Endothelial cell of umbilical vein (primary cell): ENCODE measurements at regions not wholly inside any gene's neighbourhood (a gene's known extent, or its start where the extent isn't known, plus 50 kb on each side); places are given as distances from the start of the nearest gene placed in this dataset.

Experiments used
- BruUV-seq: library from RNA; stranded (reverse); fragments of 400-500 nt; replicated peaks from 2 replicates; lab custom pipeline; 2021; lab: Mats Ljungman, UMichigan
- CTCF ChIA-PET: fragments of 300-600, 350-600 bp; sonication (Branson Sonifier 250); formaldehyde crosslinking; loops from one replicate; lab custom pipeline; 2021; ENCODE audit warnings: antibody characterized with exemption, inconsistent platforms; lab: Charles Lee
- POLR2A ChIA-PET: fragments of 300-600, 350-600 bp; sonication (Branson Sonifier 250); formaldehyde crosslinking; loops from one replicate; lab custom pipeline; 2021; ENCODE audit warnings: antibody characterized with exemption, inconsistent platforms; lab: Charles Lee
- DNase-seq: peaks from one replicate; pipeline ENCODE4 v3.0.0-alpha.2; 2011; ENCODE audit warnings: low read depth, low spot score
- FAIRE-seq: peaks from 2 replicates; lab custom pipeline; 2011; peaks lifted over from hg19 to GRCh38; lab: Jason Lieb, UNC
- H2AFZ ChIP-seq: 2 replicates; pipeline ENCODE4 v1.6.0; 2012; ENCODE audit warnings: low read depth, low read length, control low read depth, inconsistent platforms
- H3K27ac ChIP-seq: 2 replicates; pipeline ENCODE4 v1.5.1; 2011; ENCODE audit warnings: low read depth, mild to moderate bottlenecking, control low read depth, low read length, moderate library complexity; ENCODE audit not compliant: insufficient read depth
- H3K27me3 ChIP-seq, 2 experiments: 2 replicates each; pipeline versions ENCODE4 v1.6.0 to v1.6.1; 2011; ENCODE audit warnings: low read length in 2 of 2, mixed read lengths in 1 of 2; ENCODE audit not compliant: control insufficient read depth in 2 of 2, insufficient read depth in 2 of 2
- H3K36me3 ChIP-seq, 2 experiments: 2 replicates in 1 of 2; 3 replicates in 1 of 2; pipeline ENCODE4 v1.5.1; 2011; ENCODE audit warnings: low read length in 2 of 2, mild to moderate bottlenecking in 1 of 2, moderate library complexity in 1 of 2; ENCODE audit not compliant: control insufficient read depth in 2 of 2, insufficient read depth in 2 of 2; ENCODE audit errors: extremely low read depth in 1 of 2
- H3K4me1 ChIP-seq: 3 replicates; pipeline ENCODE4 v1.5.1; 2011; ENCODE audit warnings: mild to moderate bottlenecking, low read length; ENCODE audit not compliant: control insufficient read depth, insufficient read depth; ENCODE audit errors: extremely low read depth
- H3K4me2 ChIP-seq: 2 replicates; pipeline ENCODE4 v1.6.1; 2011; ENCODE audit warnings: low read length, control low read depth, mixed read lengths; ENCODE audit not compliant: insufficient read depth
- H3K4me3 ChIP-seq, 3 experiments: fragments of 200-600 bp in 1 of 3; sonication (generic), shearing (Covaris generic) in 1 of 3; replicated peaks in 1 of 3; 2 replicates each; pipeline ENCODE4 v1.5.1; 2011 to 2016; ENCODE audit warnings: control low read depth in 3 of 3, low read length in 3 of 3, mild to moderate bottlenecking in 2 of 3, inconsistent platforms in 1 of 3, low read depth in 1 of 3, moderate library complexity in 1 of 3; ENCODE audit not compliant: insufficient read depth in 1 of 3
- H3K79me2 ChIP-seq: 2 replicates; pipeline ENCODE4 v1.6.0; 2012; ENCODE audit warnings: low read length, inconsistent platforms; ENCODE audit not compliant: control insufficient read depth, insufficient read depth
- H3K9ac ChIP-seq: replicated peaks from 2 replicates; pipeline ENCODE3; 2011; ENCODE audit warnings: low read length, control low read depth; ENCODE audit not compliant: insufficient read depth; ENCODE audit errors: extremely low read depth
- H3K9me1 ChIP-seq: replicated peaks from 3 replicates; pipeline ENCODE4 v1.6.0; 2011; ENCODE audit warnings: mild to moderate bottlenecking, low read length; ENCODE audit not compliant: control insufficient read depth, insufficient read depth; ENCODE audit errors: extremely low read depth
- H3K9me3 ChIP-seq: replicated peaks from 2 replicates; pipeline ENCODE4 v1.5.1; 2012; ENCODE audit warnings: low read length, inconsistent platforms; ENCODE audit not compliant: control insufficient read depth, insufficient read depth
- H4K20me1 ChIP-seq: replicated peaks from 2 replicates; pipeline ENCODE3; 2011; ENCODE audit warnings: mild to moderate bottlenecking, low read length; ENCODE audit not compliant: control insufficient read depth, insufficient read depth; ENCODE audit errors: extremely low read depth
- FOS ChIP-seq: IDR thresholded peaks from 2 replicates; pipeline ENCODE4 v1.6.1; 2011; ENCODE audit warnings: mild to moderate bottlenecking, low read length, moderate library complexity, borderline replicate concordance; ENCODE audit not compliant: insufficient read depth
- GATA2 ChIP-seq: IDR thresholded peaks from 2 replicates; pipeline ENCODE4 v1.7.0; 2011; ENCODE audit warnings: low read depth, mild to moderate bottlenecking, moderate library complexity, mixed read lengths, low read length; ENCODE audit not compliant: insufficient read length, insufficient read depth
- MYC ChIP-seq: IDR thresholded peaks from one replicate; pipeline ENCODE4 v1.6.1; 2011; ENCODE audit warnings: mild to moderate bottlenecking, low read depth, low read length
- POLR2A ChIP-seq: IDR thresholded peaks from 2 replicates; pipeline ENCODE4 v1.6.1; 2012; ENCODE audit warnings: low read depth, mild to moderate bottlenecking, control low read depth, low read length
- POLR2AphosphoS5 ChIP-seq: IDR thresholded peaks from 2 replicates; pipeline ENCODE4 v1.6.1; 2012; ENCODE audit warnings: low read depth, mild to moderate bottlenecking, control low read depth, low read length, moderate library complexity; ENCODE audit not compliant: insufficient read depth
- dilution Hi-C: fragments of 300-500 bp; cut with MboI; formaldehyde crosslinking; loops from one replicate; pipeline ENCODE4 v1.15.0; 2019; ENCODE audit warnings: low sequenced_read_pairs; ENCODE audit not compliant: extremely low pct_ligation_motif_present
- intact Hi-C: fragments of 100-400 bp; cut with micrococcal nuclease; formaldehyde crosslinking; loops from one replicate; pipeline ENCODE4 v1.10.0; 2022
- TF ChIP-seq, protein P1 (sequence below): IDR thresholded peaks from 2 replicates; pipeline ENCODE4 v1.6.1; 2011; ENCODE audit not compliant: insufficient read depth, insufficient read length
- TF ChIP-seq, protein P2 (sequence below), 2 donors: IDR thresholded peaks; 1 replicate in 1 of 2; 2 replicates in 1 of 2; pipeline ENCODE4 v1.5.1; 2011; ENCODE audit warnings: low read length in 2 of 2, mild to moderate bottlenecking in 2 of 2, moderate library complexity in 2 of 2, control low read depth in 1 of 2, inconsistent platforms in 1 of 2, low read depth in 1 of 2; ENCODE audit not compliant: insufficient read depth in 1 of 2; ENCODE audit errors: extremely low read depth in 1 of 2

DNA sequence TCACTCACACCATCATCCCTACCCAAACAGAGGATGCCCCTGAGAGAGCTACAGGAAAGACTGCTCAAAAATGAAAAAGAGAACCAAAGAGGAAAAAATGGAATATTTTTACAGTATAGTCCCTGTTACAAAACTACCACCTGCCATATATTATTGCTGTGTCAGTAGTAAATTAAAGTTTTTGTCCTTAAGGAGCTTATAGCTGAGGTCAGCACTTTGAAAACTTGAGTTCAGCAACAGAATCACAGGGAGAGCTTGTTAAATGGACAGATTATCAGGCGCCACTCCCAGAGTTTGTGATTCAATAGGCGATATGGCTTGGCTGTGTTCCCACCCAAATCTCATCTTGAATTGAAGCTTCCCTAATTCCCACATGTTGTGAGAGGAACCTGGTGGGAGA is 71.9 kb upstream of the FAM9A start:
- no peak overlapping the region for H3K4me3 ChIP-seq
- FAIRE-seq = no peak
- DNase-seq = no peak
- H3K79me2 ChIP-seq = no peaks in the 10 kb centered on the region
- no peaks in the 10 kb centered on the region for H3K9me1 ChIP-seq
- H4K20me1 ChIP-seq = no peaks in the 10 kb centered on the region
- no peak overlapping the region for H3K27ac ChIP-seq
- TF ChIP-seq GATA2 (no peak), POLR2A (no peak), MYC (no peak), POLR2AphosphoS5 (no peak)
- TF ChIP-seq, protein P1, sequence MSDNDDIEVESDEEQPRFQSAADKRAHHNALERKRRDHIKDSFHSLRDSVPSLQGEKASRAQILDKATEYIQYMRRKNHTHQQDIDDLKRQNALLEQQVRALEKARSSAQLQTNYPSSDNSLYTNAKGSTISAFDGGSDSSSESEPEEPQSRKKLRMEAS = no peak
- TF ChIP-seq, protein P2, sequence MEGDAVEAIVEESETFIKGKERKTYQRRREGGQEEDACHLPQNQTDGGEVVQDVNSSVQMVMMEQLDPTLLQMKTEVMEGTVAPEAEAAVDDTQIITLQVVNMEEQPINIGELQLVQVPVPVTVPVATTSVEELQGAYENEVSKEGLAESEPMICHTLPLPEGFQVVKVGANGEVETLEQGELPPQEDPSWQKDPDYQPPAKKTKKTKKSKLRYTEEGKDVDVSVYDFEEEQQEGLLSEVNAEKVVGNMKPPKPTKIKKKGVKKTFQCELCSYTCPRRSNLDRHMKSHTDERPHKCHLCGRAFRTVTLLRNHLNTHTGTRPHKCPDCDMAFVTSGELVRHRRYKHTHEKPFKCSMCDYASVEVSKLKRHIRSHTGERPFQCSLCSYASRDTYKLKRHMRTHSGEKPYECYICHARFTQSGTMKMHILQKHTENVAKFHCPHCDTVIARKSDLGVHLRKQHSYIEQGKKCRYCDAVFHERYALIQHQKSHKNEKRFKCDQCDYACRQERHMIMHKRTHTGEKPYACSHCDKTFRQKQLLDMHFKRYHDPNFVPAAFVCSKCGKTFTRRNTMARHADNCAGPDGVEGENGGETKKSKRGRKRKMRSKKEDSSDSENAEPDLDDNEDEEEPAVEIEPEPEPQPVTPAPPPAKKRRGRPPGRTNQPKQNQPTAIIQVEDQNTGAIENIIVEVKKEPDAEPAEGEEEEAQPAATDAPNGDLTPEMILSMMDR (IDR thresholded peaks at IDR 0.05; ENCODE audit: extremely low read depth in 1 of 2, insufficient read depth in 1 of 2, low read depth in 1 of 2, low read length in 2 of 2) = no peak
- H3K4me1 ChIP-seq = no peaks in the 10 kb centered on the region
- no peak overlapping the region for H3K9ac ChIP-seq
- CTCF ChIA-PET = no interaction called here
- intact Hi-C loops = no loop called here
- no peak overlapping the region for H2AFZ ChIP-seq
- no peaks in the 10 kb centered on the region for H3K36me3 ChIP-seq
- dilution Hi-C loops = no loop called here
- POLR2A ChIA-PET = no interaction called here
- no peak overlapping the region for H3K4me2 ChIP-seq
- BruUV-seq = no TSS peak
- H3K9me3 ChIP-seq = no peaks in the 10 kb centered on the region
- H3K27me3 ChIP-seq = no peaks in the 10 kb centered on the region

DNA sequence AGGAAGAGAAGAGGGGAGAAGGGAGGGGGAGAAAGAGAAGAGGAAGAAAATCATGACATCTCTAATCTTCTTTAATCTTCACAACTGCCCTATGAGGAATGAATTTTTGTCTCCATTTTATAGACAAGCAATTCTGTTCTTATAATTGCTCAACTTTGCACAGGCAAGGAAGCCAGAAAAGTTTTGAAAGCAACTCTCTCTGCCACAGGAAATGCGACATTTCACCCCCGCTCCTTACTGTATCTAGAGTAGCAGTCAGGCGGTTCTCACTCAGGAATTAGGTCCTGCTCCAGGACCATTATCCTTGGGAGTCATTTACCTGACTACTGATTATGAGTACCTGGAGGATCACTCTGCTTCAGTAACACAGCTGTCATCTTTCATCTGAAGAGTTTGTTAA is 69.2 kb upstream of the FAM9A start:
- Histone ChIP-seq H2AFZ (no peak overlapping the region), H3K27ac (no peak overlapping the region), H3K9me1 (no peaks in the 10 kb centered on the region), H3K4me3 (no peak overlapping the region), H3K4me1 (no peaks in the 10 kb centered on the region), H3K9ac (no peak overlapping the region), H3K9me3 (no peaks in the 10 kb centered on the region), H3K4me2 (no peak overlapping the region), H4K20me1 (no peaks in the 10 kb centered on the region), H3K36me3 (no peaks in the 10 kb centered on the region), H3K27me3 (no peaks in the 10 kb centered on the region), H3K79me2 (no peaks in the 10 kb centered on the region)
- BruUV-seq = no TSS peak
- CTCF ChIA-PET = no interaction called here
- POLR2A ChIA-PET = no interaction called here
- intact Hi-C loops (no loop called here), dilution Hi-C loops (no loop called here)
- TF ChIP-seq, protein P1 = no peak
- no peak for TF ChIP-seq FOS
- TF ChIP-seq, protein P2 (IDR thresholded peaks at IDR 0.05; ENCODE audit: extremely low read depth in 1 of 2, insufficient read depth in 1 of 2, low read depth in 1 of 2, low read length in 2 of 2) = no peak
- DNase-seq (no peak), FAIRE-seq (no peak)
